ENCODE measurements at regions not wholly inside any gene's neighbourhood (a gene's known extent, or its start where the extent isn't known, plus 50 kb on each side); places are given as distances from the start of the nearest gene placed in this dataset.
"Not testable (repeated sequence)": the region's sequence is repeated elsewhere in the genome, so short reads cannot be mapped to it uniquely, and the experiment has no call there.

DNA sequence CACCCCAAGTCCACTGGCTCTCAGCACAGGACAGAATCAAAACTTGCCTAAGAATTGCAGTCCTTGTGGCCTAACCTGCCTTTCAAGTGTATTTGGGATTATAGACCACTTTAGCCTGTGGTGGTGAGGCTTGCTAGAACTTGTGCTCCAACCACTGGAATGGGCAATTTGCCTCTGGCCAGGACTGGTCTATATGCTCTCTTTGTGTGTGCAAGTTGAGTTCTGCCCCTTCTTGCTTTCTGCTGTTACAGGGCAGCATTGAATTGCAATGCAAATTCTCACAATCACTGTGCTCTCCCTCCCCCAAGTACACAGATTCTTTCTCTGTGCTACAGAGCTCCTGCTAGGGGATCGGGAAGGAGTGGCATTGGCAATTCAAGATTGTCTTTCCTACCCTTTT, 233.6 kb upstream of the DIPK2B start:
- DNase-seq (ENCODE audit: low read depth): no peak

DNA sequence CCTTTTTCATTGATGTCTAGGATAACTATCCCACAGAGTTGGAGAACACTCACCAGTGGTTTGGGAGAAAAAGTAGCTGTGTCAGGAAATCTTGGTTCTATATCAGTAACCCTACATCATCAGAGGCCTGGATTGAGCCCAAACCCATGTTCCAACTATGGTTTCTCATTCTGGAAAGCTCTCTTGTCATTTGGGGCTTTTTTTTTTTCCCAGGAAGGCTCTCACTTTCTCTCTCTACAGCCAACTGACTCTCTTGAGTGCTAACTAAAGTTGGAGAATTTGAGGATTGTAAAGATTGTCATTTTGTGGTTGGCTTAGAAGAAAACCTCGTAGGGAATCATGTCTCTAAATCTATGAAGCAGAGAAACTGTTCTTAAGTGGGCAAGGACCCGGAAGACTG, 228.2 kb upstream of the DIPK2B start:
- DNase-seq (ENCODE audit: low read depth): peak; percentile 53

DNA sequence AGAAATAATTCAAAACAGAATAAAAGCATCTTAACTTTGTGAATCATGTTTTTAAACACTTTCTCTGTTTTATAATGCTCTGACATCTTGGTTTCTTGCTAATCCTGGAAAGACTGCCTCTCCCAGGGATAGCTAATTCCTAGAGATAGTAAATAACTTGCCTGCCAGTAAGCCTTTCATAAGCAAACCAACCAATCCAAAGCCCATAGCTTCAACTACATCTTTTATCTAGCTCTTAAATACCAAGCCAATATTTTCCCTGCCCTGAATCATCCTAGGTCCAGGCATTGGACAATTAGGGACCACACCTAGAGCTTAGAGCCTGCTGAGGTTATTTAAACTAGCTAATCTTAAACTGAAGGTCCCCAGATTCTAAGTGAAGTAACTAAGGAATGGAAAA, 223.7 kb upstream of the DIPK2B start:
- DNase-seq (ENCODE audit: low read depth): no peak

DNA sequence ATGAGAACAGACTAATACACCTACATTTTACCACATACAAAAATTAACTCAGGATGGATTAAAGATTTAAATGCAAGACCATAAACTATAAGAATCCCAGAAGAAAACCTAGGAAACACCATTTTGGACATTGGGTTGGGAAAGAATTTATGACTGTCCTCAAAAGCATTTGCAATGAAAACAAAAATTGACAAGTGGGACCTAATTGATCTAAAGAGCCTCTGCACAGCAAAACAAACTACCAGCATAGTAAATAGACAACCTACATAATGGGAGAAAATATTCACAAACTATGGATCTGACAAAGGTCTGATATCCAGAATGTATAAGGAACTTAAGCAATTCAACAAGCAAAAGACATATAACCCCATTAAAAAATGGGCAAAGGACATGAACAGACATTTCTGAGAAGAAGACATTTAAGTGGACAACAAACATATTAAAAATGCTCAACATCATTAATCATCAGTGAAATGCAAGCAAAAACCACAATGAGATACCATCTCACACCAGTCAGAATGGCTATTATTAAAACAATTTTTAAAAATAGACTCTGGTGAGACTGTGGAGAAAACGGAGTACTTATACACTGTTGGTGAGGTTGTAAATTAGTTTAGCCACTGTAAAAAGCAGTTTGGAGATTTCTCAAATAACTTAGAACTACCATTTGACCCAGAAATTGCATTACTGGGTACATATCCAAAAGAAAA, 221.7 kb upstream of the DIPK2B start:
- DNase-seq (ENCODE audit: low read depth): peak; percentile 47

DNA sequence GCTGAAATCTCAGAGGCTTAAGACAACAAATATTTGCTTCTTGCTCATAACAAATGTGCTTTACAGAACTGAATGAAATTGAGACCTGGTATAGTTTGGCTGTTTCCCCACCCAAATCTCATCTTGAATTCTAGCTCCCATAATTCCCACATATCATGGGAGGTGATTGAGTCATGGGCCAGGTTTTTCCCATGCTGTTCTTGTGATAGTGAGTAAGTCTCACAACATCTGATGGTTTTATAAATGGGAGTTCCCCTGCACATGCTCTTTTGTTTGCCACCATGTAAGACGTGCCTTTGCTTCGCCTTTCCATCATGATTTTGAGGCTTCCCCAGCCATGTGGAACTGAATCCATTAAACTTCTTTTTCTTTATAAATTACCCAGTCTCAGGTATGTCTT, 221.1 kb upstream of the DIPK2B start:
- DNase-seq (ENCODE audit: low read depth): no peak

DNA sequence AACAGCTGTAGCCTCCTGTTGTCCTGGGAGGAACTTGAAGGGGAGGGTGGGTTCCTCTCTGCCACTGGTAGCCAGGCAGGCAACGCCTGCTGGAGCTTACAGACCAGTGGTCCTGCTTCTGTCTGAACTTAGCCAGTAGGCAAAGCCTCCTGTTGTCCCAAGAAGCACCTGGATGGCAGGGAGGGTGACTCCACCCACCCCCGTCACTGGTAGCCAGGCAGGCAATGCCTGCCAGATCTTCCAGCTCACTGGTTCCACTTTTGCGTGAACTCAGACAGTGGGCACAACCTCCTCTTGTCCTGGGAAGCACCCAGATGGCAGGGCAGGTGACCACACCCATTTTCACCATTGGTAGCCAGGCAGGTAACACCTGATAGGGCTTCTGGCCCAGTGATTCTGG, 203.5 kb upstream of the DIPK2B start:
- DNase-seq (ENCODE audit: low read depth): no peak

DNA sequence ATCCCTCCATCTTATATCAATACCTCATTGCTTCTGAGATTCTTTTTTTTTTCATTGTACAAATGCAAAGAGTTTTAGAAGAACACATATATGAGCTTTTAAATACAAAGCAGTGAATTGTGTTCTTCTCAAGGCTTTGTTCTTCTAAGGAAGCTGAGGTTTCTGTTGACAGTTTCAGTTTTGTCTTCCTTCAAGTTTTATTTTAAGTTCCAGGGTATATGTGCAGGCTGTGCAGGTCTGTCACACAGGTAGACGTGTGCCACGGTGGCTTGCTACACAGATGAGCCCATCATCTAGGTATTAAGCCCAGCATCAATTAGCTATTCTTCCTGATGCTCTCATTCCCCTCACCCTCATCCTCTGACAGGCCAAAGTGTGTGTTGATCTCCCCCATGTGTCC, 201.2 kb upstream of the DIPK2B start:
- DNase-seq (ENCODE audit: low read depth): no peak

DNA sequence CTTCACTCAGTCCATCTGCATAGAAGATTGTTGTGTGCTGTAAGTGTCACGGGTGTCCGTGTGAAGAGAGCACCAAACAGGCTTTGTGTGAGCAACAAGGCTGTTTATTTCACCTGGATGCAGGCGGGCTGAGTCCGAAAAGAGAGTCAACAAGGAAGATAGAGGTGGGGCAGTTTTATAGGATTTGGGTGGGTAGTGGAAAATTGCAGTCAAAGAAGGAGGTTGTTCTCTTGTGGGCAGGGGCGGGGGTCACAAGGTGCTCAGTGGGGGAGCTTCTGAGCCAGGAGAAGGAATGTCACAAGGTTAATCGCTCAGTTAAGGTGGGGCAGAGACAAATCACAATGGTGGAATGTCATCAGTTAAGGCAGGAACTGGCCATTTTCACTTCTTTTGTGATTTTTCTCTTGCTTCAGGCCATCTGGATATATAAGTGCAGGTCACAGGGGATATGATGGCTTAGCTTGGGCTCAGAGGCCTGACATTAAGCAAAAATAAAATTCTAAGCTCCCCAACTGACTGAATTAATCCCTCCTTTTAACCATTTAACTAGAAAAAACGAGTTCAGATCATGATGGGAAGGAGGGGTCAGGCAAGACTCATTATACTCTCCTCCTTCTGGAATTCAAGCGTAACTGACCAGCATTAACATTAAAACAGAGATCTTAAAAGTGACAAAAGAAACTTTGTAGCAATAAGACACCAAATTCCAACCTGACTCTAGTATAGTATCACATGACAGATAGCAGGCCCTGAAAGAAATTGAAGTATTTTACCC, 200.5 kb upstream of the DIPK2B start:
- not testable (repeated sequence) for DNase-seq (ENCODE audit: low read depth)

DNA sequence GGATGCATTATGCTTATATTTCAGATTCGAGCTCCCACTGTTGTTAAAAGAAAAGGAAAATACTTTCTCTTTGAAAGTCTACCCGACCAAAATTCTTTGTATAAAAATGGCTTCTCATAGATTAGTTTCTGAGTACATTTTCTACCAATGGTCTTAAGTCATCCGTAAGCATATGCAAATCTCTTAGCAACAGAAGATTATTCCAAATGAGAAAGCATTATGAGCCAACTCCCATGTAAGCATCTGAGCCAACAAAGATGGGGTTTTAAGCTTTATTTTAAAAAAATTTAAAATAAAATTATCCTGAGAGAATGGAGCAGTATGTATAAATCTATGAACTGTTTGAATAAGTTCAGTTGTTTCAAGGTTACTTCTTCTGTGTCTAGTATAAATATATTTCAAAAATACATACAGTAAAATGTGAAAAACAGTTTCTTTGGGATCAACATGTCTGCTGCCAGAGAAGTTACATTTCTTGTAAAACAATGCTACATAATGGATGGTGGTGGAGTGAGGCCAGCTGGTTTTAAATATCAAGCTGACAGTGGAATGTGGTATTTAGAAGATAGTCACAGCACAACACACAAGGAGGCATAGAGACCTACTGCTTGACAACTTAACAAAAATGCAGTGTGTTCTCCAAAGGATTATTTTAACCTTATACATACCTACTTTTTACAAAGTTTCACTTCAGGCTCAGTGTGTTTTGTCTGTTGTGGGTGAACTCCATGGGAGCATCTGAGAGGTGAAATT, 199.5 kb upstream of the DIPK2B start:
- peak; percentile 58 for DNase-seq (ENCODE audit: low read depth)

DNA sequence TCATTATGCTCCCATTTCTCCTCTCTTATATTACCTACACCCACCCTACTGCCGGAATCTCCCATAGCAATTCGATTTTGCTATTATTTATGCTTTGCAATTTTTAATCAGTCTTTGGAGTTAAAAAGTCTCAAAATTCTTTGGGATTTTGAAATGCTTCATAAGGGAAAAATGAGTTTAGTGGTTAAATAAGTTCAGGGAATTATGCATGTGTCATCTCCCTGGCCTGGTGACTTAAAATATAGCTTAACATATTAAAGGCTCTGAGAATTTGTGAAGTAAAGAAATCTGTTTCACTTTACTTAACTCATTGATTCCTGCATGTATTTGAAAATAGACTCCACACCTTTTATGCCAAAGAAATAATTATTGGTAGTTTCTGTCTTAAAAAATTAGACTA, 185.1 kb upstream of the DIPK2B start:
- no peak for DNase-seq (ENCODE audit: low read depth)

DNA sequence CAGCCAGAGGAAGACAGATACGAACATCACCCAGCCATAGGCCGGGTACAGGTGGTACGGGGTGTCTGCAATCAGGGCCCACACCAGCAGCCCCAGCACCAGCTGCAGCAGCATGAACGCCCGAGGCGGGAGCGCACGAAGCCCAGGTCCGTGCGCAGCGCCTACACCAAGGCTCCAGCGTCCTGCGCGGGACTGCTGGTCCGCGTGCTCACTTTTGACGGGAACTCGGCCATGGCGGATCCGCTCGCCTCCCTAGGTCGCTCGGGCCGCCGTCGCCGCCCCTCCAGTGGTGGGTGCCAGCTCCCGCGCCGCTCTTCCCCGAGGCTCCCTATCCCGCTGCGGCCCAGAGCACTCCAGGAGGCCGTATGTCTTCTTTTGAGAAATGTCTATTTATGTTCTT, 181.2 kb upstream of the DIPK2B start:
- no peak for DNase-seq (ENCODE audit: low read depth)

DNA sequence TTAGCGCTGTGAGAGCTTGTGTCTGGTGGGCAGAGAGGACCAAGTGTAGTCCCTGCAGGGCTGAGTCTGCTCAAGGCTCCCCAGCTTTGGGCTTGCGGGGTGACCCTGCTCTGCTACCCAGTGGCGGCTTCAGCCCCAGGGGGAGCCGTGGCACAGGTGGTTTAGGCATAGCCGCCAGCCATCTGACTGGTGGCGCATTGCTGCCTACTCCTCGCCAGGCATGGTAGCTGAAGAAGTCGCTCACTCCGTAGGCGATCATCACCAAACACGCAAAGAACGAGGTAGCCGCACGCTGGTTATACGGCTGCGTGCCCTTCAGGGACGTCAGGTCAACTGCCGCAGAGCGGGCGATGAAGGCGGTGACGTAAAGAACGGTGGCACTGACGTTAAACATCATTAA, 180.7 kb upstream of the DIPK2B start:
- no peak for DNase-seq (ENCODE audit: low read depth)

DNA sequence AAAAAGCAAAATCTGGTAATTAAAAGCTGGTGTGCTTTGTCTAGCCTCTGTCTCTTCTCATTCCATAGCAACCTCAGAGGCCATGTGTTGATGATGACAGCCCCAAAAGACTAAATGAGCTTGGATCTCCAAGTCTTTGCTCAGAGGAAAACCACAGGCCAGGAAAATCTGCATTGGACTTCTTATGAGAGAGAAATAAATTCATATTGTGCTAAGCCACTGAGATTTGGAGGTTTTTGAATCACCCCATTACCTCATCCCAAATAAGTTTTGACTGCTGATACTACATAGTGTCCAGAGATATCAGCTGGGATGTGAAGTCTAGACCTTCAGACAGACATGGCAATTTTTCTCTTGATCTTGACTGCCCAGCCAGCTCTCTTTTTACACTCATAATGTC, 178.6 kb upstream of the DIPK2B start:
- DNase-seq (ENCODE audit: low read depth): no peak

DNA sequence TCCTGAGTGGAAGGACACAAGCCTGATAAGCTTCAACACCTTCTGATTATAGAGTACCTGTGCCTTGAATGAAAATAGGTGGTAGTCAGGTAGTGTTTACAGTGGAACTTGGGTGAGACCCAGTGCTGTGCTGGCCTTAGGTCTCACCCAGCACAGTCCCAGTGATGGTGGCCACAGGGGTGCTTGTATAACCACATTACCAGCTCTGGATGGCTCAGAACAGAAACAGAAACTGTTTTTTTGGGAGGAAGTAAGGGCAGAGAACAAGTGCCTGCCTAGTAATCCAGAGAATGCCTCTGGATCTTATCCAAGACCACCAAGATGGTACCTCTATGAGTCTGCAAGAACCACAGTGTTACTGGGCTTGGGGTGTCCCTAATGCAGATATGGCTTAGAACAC, 171.5 kb upstream of the DIPK2B start:
- DNase-seq (ENCODE audit: low read depth): no peak

DNA sequence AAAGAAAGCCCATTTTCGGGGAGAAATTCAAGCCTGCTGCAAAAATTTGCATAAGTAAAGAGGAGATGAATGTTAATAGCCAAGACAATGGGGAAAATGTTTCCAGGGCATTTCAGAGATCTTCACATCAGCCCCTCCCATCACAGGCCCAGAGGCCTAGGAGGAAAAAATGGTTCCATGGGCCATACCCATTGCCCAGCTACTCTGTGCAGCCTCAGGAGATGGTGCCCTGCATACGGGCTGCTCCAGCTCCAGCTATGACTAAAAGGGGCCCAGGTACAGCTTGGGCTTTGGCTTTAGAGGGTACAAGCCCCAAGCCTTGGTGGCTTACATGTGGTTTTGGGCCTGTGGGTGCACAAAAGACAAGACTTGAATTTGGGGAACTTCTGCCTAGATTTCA, 168.0 kb upstream of the DIPK2B start:
- DNase-seq (ENCODE audit: low read depth): no peak

DNA sequence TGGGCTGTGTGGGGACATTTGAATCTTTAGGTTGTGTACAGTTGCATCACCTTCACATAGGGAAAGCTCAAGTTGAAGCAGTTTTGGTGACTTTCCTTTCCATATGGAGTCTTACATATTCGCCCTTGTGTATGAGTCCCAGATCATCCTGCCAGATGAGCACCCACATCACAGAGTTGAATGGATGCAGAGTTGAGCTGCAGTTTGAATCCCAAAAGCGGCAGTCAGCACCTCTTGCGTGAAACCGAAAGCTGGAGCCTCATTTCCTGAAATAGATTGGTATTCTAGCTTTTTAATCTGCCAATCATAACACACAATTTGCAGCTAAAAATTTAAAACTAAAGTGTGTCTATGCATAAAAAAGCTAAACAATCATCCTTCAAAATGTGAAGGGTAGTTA, 162.9 kb upstream of the DIPK2B start:
- DNase-seq (ENCODE audit: low read depth): no peak

DNA sequence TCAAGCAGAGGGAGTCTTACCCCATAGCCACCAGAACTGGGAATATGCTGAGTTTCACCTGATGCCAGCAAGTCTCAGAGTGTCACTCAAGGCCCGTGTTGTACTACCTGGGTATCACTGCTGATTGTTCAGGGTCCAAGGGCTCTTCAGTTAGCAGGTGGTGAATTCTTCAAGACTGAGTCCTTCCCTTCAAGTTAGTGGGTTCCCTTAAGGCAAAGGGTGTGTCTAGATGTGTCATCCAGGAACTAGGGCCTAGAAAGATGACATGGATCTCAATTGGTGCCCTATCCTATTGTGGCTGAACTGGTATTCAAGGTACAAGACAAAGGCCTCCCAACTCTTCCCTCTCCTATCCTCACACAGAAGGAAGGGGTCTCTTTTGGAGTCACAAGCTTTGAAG, 159.9 kb upstream of the DIPK2B start:
- no peak for DNase-seq (ENCODE audit: low read depth)

DNA sequence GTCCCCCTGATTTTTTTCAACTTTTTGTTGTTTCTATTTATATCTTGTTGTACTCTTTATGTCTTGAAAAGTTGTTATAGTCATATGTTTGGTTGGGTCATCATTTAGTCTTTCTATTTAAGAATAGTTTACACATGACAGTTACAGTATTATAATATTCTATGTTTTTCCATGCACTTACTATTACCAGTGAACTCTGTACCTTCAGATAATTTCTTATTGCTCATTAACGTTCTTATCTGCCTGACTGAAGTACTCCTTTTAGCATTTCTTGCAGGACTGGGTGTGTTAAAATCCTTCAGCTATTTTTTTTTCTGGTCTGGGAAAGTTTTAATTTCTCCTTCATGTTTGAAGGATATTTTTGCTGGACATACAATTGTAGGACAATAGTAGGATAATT, 157.7 kb upstream of the DIPK2B start:
- no peak for DNase-seq (ENCODE audit: low read depth)

DNA sequence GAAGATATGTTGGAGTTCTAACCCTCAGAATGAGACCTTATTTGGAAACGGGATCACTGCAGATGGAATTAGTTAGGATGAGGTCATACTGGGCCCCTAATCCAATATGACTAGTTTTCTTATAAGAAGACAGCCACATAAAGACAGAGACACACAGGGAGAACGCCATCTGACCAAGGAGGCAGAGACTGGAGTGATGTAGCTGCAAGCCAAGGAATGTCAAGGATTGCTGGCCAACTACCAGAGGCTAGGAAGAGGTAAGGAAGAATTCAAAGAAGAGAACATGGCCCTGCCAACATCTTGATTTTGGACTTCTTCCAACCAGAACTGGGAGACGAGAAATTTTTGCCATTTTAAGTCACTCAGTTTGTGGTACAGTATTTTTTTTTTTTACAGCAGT, 152.8 kb upstream of the DIPK2B start:
- no peak for DNase-seq (ENCODE audit: low read depth)

DNA sequence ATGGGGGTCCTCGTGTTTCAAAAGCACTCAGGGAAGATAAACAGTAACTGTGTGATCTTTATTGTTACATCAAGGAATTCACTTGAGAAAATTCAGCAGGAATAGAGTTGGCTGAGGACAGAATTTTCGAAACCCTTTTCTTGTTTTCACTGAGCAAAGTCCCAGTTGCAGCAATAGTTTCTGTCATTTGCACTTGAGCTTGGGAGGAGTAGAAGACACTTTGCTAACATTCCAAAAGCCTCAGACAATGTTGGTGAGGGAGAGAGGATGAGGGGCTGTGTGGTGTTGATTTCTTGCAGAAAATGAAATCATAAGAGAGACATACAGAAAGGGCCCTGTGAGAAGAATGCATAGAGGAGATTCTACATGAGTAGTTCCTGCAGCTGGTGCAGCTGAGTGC, 151.9 kb upstream of the DIPK2B start:
- no peak for DNase-seq (ENCODE audit: low read depth)

DNA sequence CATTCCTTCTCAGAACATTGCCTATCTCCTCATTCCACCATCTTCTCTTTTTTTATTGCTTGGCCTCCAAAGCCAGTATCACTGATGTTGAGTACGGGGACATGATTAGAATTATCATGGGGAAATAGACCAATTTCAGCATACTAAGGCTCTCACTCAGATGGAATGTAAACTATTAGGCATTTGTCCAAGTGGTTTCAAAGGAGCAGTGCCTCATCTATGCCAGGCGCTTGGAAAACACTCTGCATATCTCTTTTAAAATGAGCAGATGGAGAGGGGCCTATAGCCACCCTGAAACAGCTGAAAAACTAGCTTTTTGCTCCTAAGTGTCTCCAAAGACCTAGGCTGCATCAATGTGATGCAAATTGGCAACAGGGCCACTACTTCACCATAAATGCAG, 150.8 kb upstream of the DIPK2B start:
- peak; percentile 51 for DNase-seq (ENCODE audit: low read depth)

DNA sequence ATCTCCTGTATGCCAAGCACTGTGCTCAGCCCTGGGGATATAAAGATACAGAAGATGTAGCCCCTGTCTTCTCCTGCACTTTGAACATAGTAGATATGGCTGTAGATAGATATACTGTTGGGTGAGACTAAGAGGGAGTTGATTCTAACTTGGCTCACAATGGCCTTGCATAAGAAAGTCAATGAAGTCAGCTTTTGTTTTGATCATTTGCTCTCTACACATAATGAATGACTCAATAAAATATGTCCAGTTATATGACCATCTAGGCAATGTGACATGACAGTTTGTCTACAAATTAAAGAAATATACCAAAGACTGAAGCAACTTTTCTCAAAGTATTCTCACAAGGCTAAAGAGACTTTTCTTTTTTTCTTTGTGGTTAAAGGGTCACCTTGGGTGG, 147.6 kb upstream of the DIPK2B start:
- DNase-seq (ENCODE audit: low read depth): no peak
